GM19397 (cell line): ENCODE measurements at regions not wholly inside any gene's neighbourhood (a gene's known extent, or its start where the extent isn't known, plus 50 kb on each side); places are given as distances from the start of the nearest gene placed in this dataset.
A peak's percentile ranks its signal among the peaks of the same experiment; 100 is the strongest.

Experiments used
- ATAC-seq: cut with Tn5 transposase; IDR thresholded peaks from one replicate; pipeline ENCODE4 v1.9.1; 2021; ENCODE audit warnings: mild to moderate bottlenecking, moderate library complexity; ENCODE audit not compliant: unreplicated experiment

DNA sequence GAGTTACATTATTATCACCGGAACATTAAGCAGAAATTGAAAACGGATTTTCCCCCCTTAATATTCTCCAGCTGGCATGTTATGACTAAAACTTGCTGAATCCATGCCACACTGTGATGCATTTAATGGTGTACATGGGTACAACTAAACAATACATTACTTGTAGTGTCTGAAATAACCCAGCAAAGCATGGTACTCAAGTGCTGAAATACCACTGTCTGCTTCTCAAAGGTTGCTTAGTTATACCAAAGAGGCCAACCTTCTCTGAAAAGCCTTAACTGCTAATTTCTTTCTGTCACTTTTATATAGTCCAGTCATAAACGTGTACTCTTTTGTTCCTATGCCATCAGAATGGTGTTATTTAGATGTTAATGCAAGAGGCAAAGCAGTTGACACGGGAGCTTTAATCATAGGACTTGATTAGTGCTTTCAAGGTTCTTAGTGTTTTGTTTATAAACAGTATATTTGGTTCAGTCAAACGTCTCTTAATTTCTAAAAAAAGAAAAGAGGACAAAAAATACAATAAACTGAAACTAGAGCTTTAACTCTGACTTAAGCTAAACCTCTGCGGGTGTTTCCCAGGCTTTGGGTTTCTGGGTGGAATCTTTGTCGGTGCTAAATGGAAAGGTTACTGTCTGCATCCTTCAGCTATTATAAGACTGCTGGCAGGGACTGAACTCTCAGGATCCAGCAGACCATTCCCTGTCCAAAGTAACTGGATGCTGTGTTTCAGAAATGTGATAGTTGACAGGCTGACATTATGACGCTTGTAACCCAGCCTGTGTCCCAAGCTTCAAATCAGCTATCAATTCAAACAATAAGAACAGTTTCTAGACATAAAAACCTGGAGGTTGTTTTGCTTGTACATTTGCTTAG, 202.6 kb downstream of the PPP1R3A start:
- no peak for ATAC-seq

DNA sequence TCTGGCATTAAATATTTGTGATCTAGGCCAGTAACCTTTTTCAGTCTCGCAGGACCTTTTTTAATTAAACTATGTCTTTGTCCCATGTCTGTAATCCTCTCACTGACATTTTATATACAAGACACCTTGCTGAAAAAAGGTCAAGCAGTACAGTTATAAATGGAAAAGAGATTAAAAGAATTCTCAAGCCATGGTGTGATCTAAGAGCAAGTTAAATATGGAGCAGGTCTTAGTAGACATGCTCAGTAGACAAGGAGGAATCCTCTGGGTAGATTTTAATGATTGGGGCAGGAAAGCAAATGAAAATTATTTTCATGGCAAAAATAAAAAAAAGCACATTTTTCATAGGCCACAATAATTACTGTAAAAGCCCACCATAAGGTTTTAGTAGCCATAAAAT, 203.5 kb downstream of the PPP1R3A start:
- ATAC-seq: no peak

DNA sequence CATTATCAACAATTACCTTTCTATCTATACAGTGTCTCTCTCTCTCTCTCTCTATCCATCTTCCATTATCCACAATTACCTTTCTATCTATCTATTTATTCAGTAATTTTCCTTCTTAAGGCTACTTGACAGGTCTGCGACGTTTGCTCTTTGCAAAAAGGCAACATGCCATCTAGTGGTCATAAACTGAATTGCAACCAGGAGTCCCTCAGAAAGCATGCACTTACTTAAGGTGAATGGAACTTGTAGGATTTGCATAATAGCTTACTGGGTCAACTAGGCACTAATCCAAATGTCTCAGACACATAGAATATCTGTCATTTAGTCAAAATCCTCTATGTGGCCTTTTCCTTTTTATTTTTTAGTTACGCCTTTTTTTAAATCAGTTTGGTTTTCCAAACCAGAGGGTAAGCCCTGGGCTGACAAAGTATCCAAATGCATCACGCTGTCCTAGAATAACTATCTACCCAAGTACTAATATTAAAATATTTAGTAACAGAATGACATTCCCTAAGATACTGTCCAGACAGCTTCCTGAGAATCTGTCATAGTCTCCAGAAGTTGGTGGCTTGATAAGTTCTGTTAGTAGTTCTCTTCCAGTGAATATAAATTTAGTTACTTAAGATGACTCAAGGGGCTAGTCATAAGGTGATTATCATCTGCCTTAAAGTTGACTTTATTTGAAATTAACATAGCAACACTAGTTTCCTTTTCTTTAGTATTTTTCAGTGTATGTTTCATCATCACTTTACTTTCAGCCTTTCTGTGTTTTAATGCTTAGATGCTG, 208.3 kb downstream of the PPP1R3A start:
- ATAC-seq: peak; percentile 98

GRCh38 chr7:113705439-113705838, 213.4 kb downstream of the PPP1R3A start:
- ATAC-seq: no peak

GRCh38 chr7:113698556-113699220, 220.1 kb downstream of the PPP1R3A start:
- ATAC-seq: no peak

GRCh38 chr7:113694149-113694548, 224.7 kb downstream of the PPP1R3A start:
- ATAC-seq: no peak

- ATAC-seq: no peak
Measured at GRCh38 chr7:113684165-113684564, 234.6 kb downstream of the PPP1R3A start.

DNA sequence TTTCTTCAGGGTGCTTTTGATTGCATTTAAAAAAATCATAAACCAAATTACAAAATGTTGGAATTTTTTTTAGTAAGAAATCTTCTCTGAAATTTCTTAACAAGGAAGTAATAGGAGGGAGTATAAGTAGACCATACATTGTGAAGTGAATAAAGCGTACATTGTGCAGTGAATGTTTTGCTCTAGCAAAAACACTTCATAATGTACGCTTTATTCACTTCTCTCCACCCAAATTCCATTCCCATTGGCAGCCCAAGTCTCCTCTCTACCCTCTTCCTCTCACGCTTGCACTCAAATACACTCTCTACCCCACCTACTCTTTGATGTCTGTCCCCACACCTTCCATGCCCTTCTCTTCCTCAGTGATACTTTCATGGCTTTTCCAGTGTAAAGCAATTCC, 241.0 kb downstream of the PPP1R3A start:
- ATAC-seq: no peak

GRCh38 chr7:113664867-113665266, 253.9 kb downstream of the PPP1R3A start:
- ATAC-seq: no peak

DNA sequence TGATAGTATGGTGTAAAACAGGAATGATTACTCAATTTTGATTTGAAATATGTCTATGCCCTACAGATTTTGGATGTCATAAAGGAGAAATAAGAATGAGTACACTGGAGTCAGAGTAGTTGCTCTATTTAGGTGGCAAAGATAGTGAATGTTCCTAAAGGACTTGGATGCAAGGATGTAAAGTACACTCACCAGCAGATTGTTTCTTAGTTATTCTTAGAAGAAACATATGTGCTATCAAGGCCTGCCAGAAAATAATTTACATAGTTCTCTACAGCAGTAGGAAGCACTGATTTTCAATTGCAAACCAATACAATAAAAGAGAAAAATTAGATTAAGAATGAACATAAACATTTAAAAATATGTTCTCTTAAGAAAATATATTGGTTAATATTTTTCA, 259.4 kb downstream of the PPP1R3A start:
- ATAC-seq: no peak

- ATAC-seq: peak; percentile 97
Measured at GRCh38 chr7:113657603-113658002, 261.2 kb downstream of the PPP1R3A start.

- no peak for ATAC-seq
Measured at GRCh38 chr7:113652501-113652900, 266.3 kb downstream of the PPP1R3A start.

DNA sequence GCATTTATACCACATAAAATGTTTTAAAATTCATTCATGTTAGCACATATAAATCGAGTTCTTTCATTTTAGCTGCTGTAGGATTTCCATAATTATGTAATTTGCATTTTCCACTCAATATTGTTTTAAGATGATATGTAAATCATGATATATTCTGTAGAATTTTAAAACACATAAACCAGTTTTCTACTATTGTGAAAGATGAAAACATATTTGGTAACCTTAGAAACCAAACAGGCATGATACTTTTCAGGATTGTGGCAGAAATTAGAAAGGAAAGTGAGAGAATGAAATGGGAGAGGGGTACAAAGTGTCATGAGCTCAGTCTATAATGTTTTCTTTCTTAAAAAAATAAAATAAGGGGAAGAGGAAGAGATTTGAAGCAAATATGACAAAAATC, 269.3 kb downstream of the PPP1R3A start:
- ATAC-seq: no peak

- ATAC-seq: no peak
Measured at GRCh38 chr7:113639221-113639620, 279.6 kb downstream of the PPP1R3A start.

DNA sequence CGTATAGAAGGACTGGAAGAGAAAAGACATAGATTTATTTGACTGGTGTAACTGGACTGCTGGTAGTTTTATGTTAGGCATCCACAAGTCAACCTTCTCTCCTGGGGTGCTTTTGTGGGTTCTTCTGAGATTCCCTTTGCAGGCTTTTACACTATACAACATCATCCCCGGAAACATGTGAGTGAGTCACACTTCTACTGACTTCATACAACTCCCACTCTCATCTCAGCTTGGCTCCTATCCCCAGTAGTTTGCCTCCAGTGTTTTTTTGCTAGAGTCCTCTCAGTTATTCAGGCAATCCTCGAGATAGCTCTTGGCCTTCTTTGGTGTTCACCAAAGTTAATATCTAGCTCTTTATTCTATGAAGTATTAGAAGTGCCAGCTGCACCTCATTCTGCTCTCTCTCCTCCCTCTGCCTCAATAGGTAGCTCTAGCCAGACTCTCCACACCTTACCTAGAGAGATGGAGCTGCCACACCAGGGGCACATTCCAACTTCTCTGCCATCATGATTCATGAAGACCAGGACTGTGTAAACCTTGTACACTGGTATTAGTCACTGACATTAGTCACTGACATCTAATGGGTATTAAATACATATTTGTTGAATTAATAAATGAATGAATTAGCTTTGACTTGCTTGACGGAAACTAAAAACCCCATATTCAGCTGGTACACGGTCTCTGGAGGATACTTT, 281.9 kb downstream of the PPP1R3A start:
- ATAC-seq: no peak

DNA sequence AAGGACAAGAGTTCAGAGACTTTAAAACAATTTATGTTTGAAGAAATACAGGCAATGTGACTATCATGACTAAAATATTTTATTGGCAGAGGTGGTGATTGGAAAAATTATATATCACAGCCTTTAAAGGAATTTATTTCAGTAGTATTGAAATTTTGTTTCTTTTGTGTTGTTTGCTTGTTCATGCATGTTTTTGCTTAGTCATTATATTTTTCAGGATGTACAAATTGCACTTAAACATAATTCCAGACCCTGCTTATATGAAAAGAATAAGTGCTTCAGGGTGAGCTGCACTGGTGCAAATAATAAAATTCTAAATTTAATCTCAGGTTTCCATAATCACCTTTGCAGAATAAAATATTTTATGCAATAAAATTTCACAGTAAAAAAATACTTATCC, 283.3 kb downstream of the PPP1R3A start:
- no peak for ATAC-seq

DNA sequence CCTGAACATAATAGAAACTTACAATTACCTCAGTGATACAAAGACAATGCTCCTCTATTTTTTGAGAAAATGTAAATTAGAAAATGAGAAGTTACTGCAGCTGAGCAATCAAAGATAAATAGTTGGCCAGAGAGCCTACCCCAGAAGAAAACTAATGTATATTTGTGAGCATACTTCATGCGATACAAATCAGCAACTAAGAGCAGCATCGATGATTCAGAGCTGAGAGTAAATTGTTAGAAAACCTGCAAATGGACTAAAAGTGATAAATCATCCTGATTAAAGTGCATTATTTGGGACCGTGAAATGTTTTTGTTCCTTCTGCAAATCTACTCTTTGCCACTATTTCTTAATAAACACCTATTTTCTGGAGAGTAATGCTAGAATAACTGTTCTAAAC, 285.7 kb downstream of the PPP1R3A start:
- no peak for ATAC-seq

DNA sequence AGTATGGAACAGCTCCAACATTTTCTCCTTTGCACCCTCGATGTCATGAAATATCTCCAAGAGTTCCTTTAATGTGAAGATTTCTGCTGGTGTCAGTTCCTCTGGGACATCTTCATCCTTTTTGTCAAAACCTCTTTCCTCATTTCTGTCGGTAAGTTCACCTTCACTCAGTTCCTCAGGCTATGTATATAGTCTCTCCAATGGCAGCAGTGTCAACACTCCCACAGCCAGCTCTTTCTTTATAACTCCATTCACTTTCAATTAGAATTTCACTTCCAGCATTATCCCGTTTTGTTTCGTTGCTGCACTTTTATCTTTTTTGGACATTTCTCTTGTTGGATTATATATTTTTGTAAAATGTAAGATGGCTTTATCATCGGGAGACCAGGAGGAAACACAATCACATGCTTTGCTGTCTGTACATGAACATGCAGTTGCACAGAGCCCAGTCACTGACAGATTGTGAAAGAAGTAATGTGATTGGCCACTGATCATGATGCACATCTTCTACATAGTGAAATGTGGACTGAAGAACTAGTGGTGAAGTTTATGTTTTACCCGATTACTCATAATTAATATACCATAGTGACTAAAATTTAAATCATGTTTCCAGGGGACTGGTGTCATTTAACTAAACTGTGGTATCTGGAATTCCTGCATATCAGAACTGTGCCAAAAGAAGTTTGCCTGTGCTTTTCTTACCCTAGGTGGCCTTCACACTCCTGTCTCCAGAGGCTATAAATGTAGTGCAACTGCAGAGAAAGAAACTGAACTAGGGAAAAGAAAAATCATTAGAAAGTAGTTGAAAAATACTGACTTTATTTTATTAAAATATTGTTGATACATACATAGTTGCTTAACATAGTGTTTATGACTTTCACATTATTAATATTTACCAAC, 289.6 kb downstream of the PPP1R3A start:
- ATAC-seq: no peak

GRCh38 chr7:113625494-113626102, 293.2 kb downstream of the PPP1R3A start:
- ATAC-seq: no peak

DNA sequence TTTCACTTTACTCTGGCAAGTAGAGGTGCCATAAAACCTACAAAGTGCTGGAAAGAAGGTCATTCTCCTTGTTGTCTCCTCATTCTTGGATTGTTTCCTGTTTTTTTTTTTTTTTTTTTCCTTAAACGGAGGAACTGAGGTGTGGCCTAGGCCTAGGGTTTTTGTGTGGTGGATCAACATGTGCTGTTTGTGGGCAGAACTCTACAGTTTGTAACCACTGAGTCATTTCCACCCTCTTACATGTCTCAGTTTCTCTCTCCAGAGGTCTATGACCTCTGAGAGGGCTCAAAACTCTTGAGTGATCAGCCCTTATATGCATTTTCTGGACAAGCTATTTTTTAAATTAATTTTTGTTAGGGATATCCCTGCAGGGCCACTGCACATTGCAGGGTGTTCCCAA, 296.0 kb downstream of the PPP1R3A start:
- no peak for ATAC-seq
